ENCODE measurements at regions not wholly inside any gene's neighbourhood (a gene's known extent, or its start where the extent isn't known, plus 50 kb on each side); places are given as distances from the start of the nearest gene placed in this dataset.

DNA sequence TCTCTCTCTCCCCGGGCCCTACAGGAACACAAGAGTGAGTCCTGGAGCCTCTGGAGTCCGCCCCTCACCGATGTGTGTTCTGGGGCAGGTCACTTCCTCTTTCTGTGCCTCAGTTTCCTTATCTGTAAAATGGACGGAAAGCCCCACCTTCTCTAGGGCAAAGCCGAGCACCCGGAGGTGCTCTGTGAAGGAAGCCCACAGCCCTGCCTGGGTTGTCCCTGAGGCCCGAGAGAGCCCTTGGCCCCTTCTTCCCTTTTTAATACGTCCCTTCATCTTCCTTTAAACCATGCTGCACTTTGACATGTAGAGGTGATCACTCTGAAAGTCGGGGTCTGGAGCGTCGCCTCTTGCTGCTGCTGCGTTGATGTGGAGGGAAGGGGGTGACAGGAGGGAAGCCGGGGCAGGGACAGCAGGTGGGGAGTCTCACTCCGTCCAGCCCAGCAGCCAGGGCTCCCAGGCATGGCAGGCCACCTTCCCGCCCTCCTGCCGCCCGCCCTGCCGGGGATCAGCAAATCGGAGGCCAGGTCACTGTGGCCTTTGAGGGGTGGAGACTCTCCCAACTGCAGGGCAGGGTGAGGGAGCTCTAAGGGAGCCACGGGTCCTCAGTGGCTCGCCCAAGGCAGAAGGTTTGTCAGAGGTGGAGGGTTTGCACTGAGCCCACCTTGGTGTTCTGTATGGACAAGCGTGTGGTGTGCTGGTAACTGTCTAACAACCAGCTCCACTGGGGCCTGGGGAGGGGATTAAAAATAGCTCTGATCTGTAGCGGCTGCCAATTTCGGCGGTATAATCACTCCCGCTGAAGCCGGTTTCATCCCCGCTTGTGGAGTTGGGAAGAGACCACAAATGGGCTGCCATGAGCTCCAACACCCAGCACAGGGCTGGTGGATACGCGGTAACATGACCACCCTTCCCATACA is 135.9 kb upstream of the ID2 start:
- DNase-seq (ENCODE audit: low read depth, low spot score) (no peak), ATAC-seq (no peak)
- H4K20me1 ChIP-seq (ENCODE audit: insufficient read depth): no peaks in the 10 kb centered on the region
- no peak overlapping the region for H3K4me3 ChIP-seq (replicated peaks in 1 of 2; ENCODE audit: low read depth in 1 of 2, low read length in 2 of 2)
- ChIA-PET POLR2A (no interaction called here), CTCF (no interaction called here), RAD21 (ENCODE audit: low non-redundant PET in 1 of 2, low total read pairs in 2 of 2, uncharacterized antibody in 2 of 2, unreplicated experiment in 2 of 2) (no interaction called here)
- H3K9me3 ChIP-seq (ENCODE audit: control insufficient read depth in 1 of 2, insufficient read depth in 1 of 2, low read depth in 1 of 2, low read length in 2 of 2): no peaks in the 10 kb centered on the region
- no peak overlapping the region for H3K27ac ChIP-seq (ENCODE audit: low read depth, low read length)
- H3K9me2 ChIP-seq (ENCODE audit: insufficient read depth): no peaks in the 10 kb centered on the region
- H3K79me2 ChIP-seq (ENCODE audit: insufficient read depth, low read length): no peaks in the 10 kb centered on the region
- no peaks in the 10 kb centered on the region for H3K36me3 ChIP-seq (ENCODE audit: control insufficient read depth in 1 of 2, insufficient read depth in 2 of 2, low read length in 2 of 2)
- peaks cover 2 to 8% of the 10 kb centered on the region in 2 experiments; a peak in 3 of 4 replicates for H3K4me1 ChIP-seq (ENCODE audit: control insufficient read depth in 1 of 2, insufficient read depth in 2 of 2, low read length in 2 of 2)
- no peak for TF ChIP-seq EZH2phosphoT487 (IDR thresholded peaks at IDR 0.05; ENCODE audit: borderline replicate concordance)
- no peak for TF ChIP-seq ZFX (IDR thresholded peaks at IDR 0.05)
- no peak for TF ChIP-seq POLR2A (IDR thresholded peaks at IDR 0.05; ENCODE audit: borderline replicate concordance, extremely low read depth, insufficient read depth, insufficient read length)
- TF ChIP-seq FOSL1 (IDR thresholded peaks at IDR 0.05; ENCODE audit: low read depth): no peak
- TF ChIP-seq CBX3 (IDR thresholded peaks at IDR 0.05; ENCODE audit: low read depth): no peak
- TF ChIP-seq ELF1 (IDR thresholded peaks at IDR 0.05; ENCODE audit: borderline replicate concordance, low read depth): no peak
- H3K9ac ChIP-seq (ENCODE audit: low read length): no peak overlapping the region
- no peaks in the 10 kb centered on the region for H3K27me3 ChIP-seq (ENCODE audit: insufficient read depth, low read length)
- no peak overlapping the region for H3K4me2 ChIP-seq (ENCODE audit: low read length)
- no peak overlapping the region for H2AFZ ChIP-seq (ENCODE audit: low read depth, low read length, poor library complexity, severe bottlenecking)
- intact Hi-C loops (cut with micrococcal nuclease): no loop called here
- no TSS peak for BruUV-seq (replicated peaks)

DNA sequence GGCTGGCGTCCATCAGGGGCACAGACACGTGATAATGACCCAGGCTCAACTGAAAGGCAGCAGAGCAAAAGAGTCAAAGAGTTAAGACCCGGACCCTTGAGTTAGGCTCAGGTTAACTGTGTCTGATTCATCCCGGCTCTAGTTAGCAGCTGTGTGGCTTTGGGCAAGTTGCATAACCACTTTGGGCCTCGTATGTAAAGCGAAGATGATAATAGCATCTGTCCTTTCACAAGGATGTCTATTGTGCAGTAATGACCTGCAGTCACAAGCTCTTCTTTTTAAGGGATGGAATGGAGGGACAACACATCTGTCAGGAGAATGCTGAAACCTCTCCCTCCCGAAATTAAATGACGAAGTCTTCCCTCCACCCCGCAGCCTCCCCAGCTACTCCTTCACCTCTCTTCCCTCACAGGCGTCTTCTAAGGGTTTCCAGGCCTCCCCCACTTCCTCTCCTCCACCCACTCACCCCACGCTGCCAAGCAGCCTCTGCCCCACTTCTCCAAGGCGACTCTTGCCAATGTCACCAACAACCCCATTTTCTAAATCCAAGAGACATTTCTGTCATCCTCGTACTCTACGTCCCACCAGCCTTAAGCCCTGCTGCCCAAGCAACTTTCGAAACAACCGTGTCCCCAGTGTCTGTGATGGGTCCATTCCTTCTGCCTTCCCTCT is 135.1 kb upstream of the ID2 start:
- no peak for TF ChIP-seq ELF1 (IDR thresholded peaks at IDR 0.05; ENCODE audit: borderline replicate concordance, low read depth)
- no peak for TF ChIP-seq CTCF (IDR thresholded peaks at IDR 0.05 in 2 of 3, conservative IDR thresholded peaks at IDR 0.05 in 1 of 3; ENCODE audit: borderline replicate concordance in 1 of 3, insufficient read depth in 1 of 3, low read depth in 2 of 3, low read length in 2 of 3)
- TF ChIP-seq SRF (IDR thresholded peaks at IDR 0.05; ENCODE audit: low read depth): no peak
- TF ChIP-seq FOSL1 (IDR thresholded peaks at IDR 0.05; ENCODE audit: low read depth): no peak
- no peak for TF ChIP-seq ZBTB33 (IDR thresholded peaks at IDR 0.05; ENCODE audit: extremely low read depth, insufficient replicate concordance, low read length)
- TF ChIP-seq RAD21 (IDR thresholded peaks at IDR 0.05; ENCODE audit: low read depth): no peak
- no peak for TF ChIP-seq SIN3A (IDR thresholded peaks at IDR 0.05; ENCODE audit: low read depth)
- no peak for TF ChIP-seq POLR2A (IDR thresholded peaks at IDR 0.05; ENCODE audit: borderline replicate concordance, extremely low read depth, insufficient read depth, insufficient read length)
- no peak for TF ChIP-seq POLR2AphosphoS5 (IDR thresholded peaks at IDR 0.05; ENCODE audit: low read depth, low read length)
- no peak for TF ChIP-seq ATF3 (IDR thresholded peaks at IDR 0.05)
- POLR2A ChIA-PET: no interaction called here
- Histone ChIP-seq H3K9me3 (ENCODE audit: control insufficient read depth in 1 of 2, insufficient read depth in 1 of 2, low read depth in 1 of 2, low read length in 2 of 2) (no peaks in the 10 kb centered on the region), H3K9me2 (ENCODE audit: insufficient read depth) (no peaks in the 10 kb centered on the region), H4K20me1 (ENCODE audit: insufficient read depth) (no peaks in the 10 kb centered on the region), H3K9ac (ENCODE audit: low read length) (no peak overlapping the region), H3K79me2 (ENCODE audit: insufficient read depth, low read length) (no peaks in the 10 kb centered on the region), H3K4me3 (replicated peaks in 1 of 2; ENCODE audit: low read depth in 1 of 2, low read length in 2 of 2) (no peak overlapping the region), H3K27me3 (ENCODE audit: insufficient read depth, low read length) (no peaks in the 10 kb centered on the region), H3K27ac (ENCODE audit: low read depth, low read length) (no peak overlapping the region), H2AFZ (ENCODE audit: low read depth, low read length, poor library complexity, severe bottlenecking) (no peak overlapping the region), H3K36me3 (ENCODE audit: control insufficient read depth in 1 of 2, insufficient read depth in 2 of 2, low read length in 2 of 2) (no peaks in the 10 kb centered on the region), H3K4me2 (ENCODE audit: low read length) (no peak overlapping the region), H3K4me1 (ENCODE audit: control insufficient read depth in 1 of 2, insufficient read depth in 2 of 2, low read length in 2 of 2) (peaks cover 2 to 8% of the 10 kb centered on the region in 2 experiments; a peak in 3 of 4 replicates)
- ATAC-seq (no peak), DNase-seq (ENCODE audit: low read depth, low spot score) (no peak)
- BruUV-seq (replicated peaks): no TSS peak
- RAD21 ChIA-PET (ENCODE audit: low non-redundant PET in 1 of 2, low total read pairs in 2 of 2, uncharacterized antibody in 2 of 2, unreplicated experiment in 2 of 2): no interaction called here
- intact Hi-C loops (cut with micrococcal nuclease): no loop called here
- CTCF ChIA-PET: no interaction called here
